MM.1S (cell line): ENCODE measurements at regions not wholly inside any gene's neighbourhood (a gene's known extent, or its start where the extent isn't known, plus 50 kb on each side); places are given as distances from the start of the nearest gene placed in this dataset.
"Not testable (repeated sequence)": the region's sequence is repeated elsewhere in the genome, so short reads cannot be mapped to it uniquely, and the experiment has no call there.

ENCODE experiments used
- DNase-seq: peaks from one replicate; pipeline ENCODE4 v3.0.0-alpha.2; 2015
- H2AFZ ChIP-seq: fragments of 300-600 bp; sonication (generic); 2 replicates; pipeline ENCODE4 v1.6.0; 2016; ENCODE audit warnings: antibody characterized with exemption, low read length
- H3F3A ChIP-seq: fragments of 300-600 bp; sonication (generic); 2 replicates; pipeline ENCODE4 v1.6.1; 2016; ENCODE audit warnings: mild to moderate bottlenecking, antibody characterized with exemption, low read length, moderate library complexity, mixed read lengths; ENCODE audit not compliant: insufficient read depth
- H3K27ac ChIP-seq: fragments of 300-600 bp; sonication (generic); 2 replicates; pipeline ENCODE4 v1.5.1; 2016; ENCODE audit warnings: mild to moderate bottlenecking, low read length
- H3K27me3 ChIP-seq: fragments of 300-600 bp; sonication (generic); replicated peaks from 2 replicates; pipeline ENCODE4 v1.6.0; 2016; ENCODE audit warnings: low read length; ENCODE audit not compliant: insufficient read depth
- H3K36me3 ChIP-seq: fragments of 300-600 bp; sonication (generic); replicated peaks from 2 replicates; pipeline ENCODE4 v1.6.1; 2016; ENCODE audit warnings: mild to moderate bottlenecking, low read length, mixed read lengths; ENCODE audit not compliant: insufficient read depth
- H3K4me1 ChIP-seq: fragments of 300-600 bp; sonication (generic); 2 replicates; pipeline ENCODE4 v1.6.1; 2016; ENCODE audit warnings: low read length, mixed read lengths
- H3K4me2 ChIP-seq: fragments of 300-600 bp; sonication (generic); 2 replicates; pipeline ENCODE4 v1.6.0; 2016; ENCODE audit warnings: low read depth, low read length
- H3K4me3 ChIP-seq: fragments of 300-600 bp; sonication (generic); 2 replicates; pipeline ENCODE4 v1.5.1; 2016; ENCODE audit warnings: low read length, mixed read lengths
- H3K79me2 ChIP-seq: fragments of 300-600 bp; sonication (generic); 2 replicates; pipeline ENCODE4 v1.6.1; 2016; ENCODE audit warnings: mixed run types, low read length, mixed read lengths
- H3K9ac ChIP-seq: fragments of 300-600 bp; sonication (generic); 2 replicates; pipeline ENCODE4 v1.6.1; 2016; ENCODE audit warnings: low read length, mixed read lengths
- H3K9me2 ChIP-seq: fragments of 300-600 bp; sonication (generic); replicated peaks from 2 replicates; pipeline ENCODE4 v1.6.1; 2016; ENCODE audit warnings: mild to moderate bottlenecking, low read length, mixed read lengths; ENCODE audit not compliant: insufficient read depth
- H3K9me3 ChIP-seq: fragments of 300-600 bp; sonication (generic); replicated peaks from 2 replicates; pipeline ENCODE4 v1.6.1; 2016; ENCODE audit warnings: mild to moderate bottlenecking, low read length, mixed read lengths; ENCODE audit not compliant: insufficient read depth
- H4K20me1 ChIP-seq: fragments of 300-600 bp; sonication (generic); 2 replicates; pipeline ENCODE4 v1.6.1; 2016; ENCODE audit warnings: mild to moderate bottlenecking, low read length, moderate library complexity, mixed read lengths; ENCODE audit not compliant: insufficient read depth
- CTCF ChIP-seq: fragments of 300-600 bp; sonication (generic); IDR thresholded peaks from 2 replicates; pipeline ENCODE4 v1.5.1; 2016; ENCODE audit warnings: antibody characterized with exemption, low read length, mixed read lengths
- EZH2 ChIP-seq: fragments of 300-600 bp; sonication (generic); optimal IDR thresholded peaks from 2 replicates; pipeline ENCODE3; 2017; ENCODE audit warnings: low read depth, mild to moderate bottlenecking, antibody characterized with exemption, low read length, mixed read lengths
- EZH2phosphoT487 ChIP-seq: fragments of 300-600 bp; sonication (generic); IDR thresholded peaks from 2 replicates; pipeline ENCODE4 v1.6.1; 2018; ENCODE audit warnings: antibody characterized with exemption, low read length

GRCh38 chr17:43312011-43312410 lies 78.2 kb upstream of the RNU2-1 start:
- TF ChIP-seq EZH2phosphoT487: no peak
- TF ChIP-seq CTCF: no peak
- no peak for TF ChIP-seq EZH2
- Histone ChIP-seq H3K4me2 (no peak overlapping the region), H3K27ac (no peak overlapping the region)

GRCh38 chr17:43309505-43310332 lies 75.9 kb upstream of the RNU2-1 start:
- H3K4me1 ChIP-seq: no peaks in the 10 kb centered on the region
- H3K4me3 ChIP-seq: no peak overlapping the region
- TF ChIP-seq CTCF (no peak), EZH2phosphoT487 (no peak), EZH2 (no peak)
- H2AFZ ChIP-seq: no peak overlapping the region
- no peaks in the 10 kb centered on the region for H3K9me3 ChIP-seq
- no peak for DNase-seq
- no peaks in the 10 kb centered on the region for H3K36me3 ChIP-seq
- H3K27ac ChIP-seq: no peak overlapping the region
- no peak overlapping the region for H3K9ac ChIP-seq
- H3K4me2 ChIP-seq: no peak overlapping the region
- H4K20me1 ChIP-seq: no peaks in the 10 kb centered on the region
- no peaks in the 10 kb centered on the region for H3K9me2 ChIP-seq
- 0 out of 2 replicates have a peak, but pooled peaks cover under 1% of the 10 kb centered on the region for H3F3A ChIP-seq
- H3K79me2 ChIP-seq: no peaks in the 10 kb centered on the region
- H3K27me3 ChIP-seq: peaks cover 22% of the 10 kb centered on the region

More at GRCh38 chr17:43312011-43312410, 78.2 kb upstream of the RNU2-1 start:
- no peak overlapping the region for H2AFZ ChIP-seq
- H3K4me3 ChIP-seq: no peak overlapping the region
- no peaks in the 10 kb centered on the region for H3K9me3 ChIP-seq
- H3K27me3 ChIP-seq: peaks cover 22% of the 10 kb centered on the region
- no peaks in the 10 kb centered on the region for H3K9me2 ChIP-seq
- no peak for DNase-seq
- H3K4me1 ChIP-seq: no peaks in the 10 kb centered on the region
- no peak overlapping the region for H3K9ac ChIP-seq
- no peaks in the 10 kb centered on the region for H3K36me3 ChIP-seq
- H3F3A ChIP-seq: 0 out of 2 replicates have a peak, but pooled peaks cover 2% of the 10 kb centered on the region
- H4K20me1 ChIP-seq: no peaks in the 10 kb centered on the region
- no peaks in the 10 kb centered on the region for H3K79me2 ChIP-seq

- H4K20me1 ChIP-seq: no peaks in the 10 kb centered on the region
- H3K79me2 ChIP-seq: no peaks in the 10 kb centered on the region
- H2AFZ ChIP-seq: no peak overlapping the region
- no peak overlapping the region for H3K27ac ChIP-seq
- DNase-seq: no peak
- peaks cover 22% of the 10 kb centered on the region for H3K27me3 ChIP-seq
- H3K4me3 ChIP-seq: no peak overlapping the region
- H3K4me1 ChIP-seq: no peaks in the 10 kb centered on the region
- no peaks in the 10 kb centered on the region for H3K36me3 ChIP-seq
- H3K9me3 ChIP-seq: no peaks in the 10 kb centered on the region
- no peak overlapping the region for H3K4me2 ChIP-seq
- H3K9me2 ChIP-seq: no peaks in the 10 kb centered on the region
- TF ChIP-seq CTCF (no peak), EZH2phosphoT487 (no peak), EZH2 (no peak)
- no peak overlapping the region for H3K9ac ChIP-seq
- H3F3A ChIP-seq: no peaks in the 10 kb centered on the region
These were observed 75.2 kb upstream of the RNU2-1 start for GRCh38 chr17:43308999-43309398.

GRCh38 chr17:43304792-43305191 lies 71.0 kb upstream of the RNU2-1 start:
- not testable (repeated sequence) for H3K9me2 ChIP-seq, H3K27ac ChIP-seq, DNase-seq, H4K20me1 ChIP-seq, H3K4me1 ChIP-seq, H3K79me2 ChIP-seq, H3K9ac ChIP-seq, H3K9me3 ChIP-seq, H3K27me3 ChIP-seq, H2AFZ ChIP-seq, H3K4me2 ChIP-seq, H3K36me3 ChIP-seq, H3F3A ChIP-seq, H3K4me3 ChIP-seq

- not testable (repeated sequence) for H2AFZ ChIP-seq, H3K9me3 ChIP-seq, H3K4me1 ChIP-seq, H3K9me2 ChIP-seq, H3K27me3 ChIP-seq, H3K36me3 ChIP-seq, H4K20me1 ChIP-seq, H3F3A ChIP-seq, H3K4me2 ChIP-seq, DNase-seq, H3K4me3 ChIP-seq, H3K27ac ChIP-seq, H3K79me2 ChIP-seq, H3K9ac ChIP-seq
These were observed 69.3 kb upstream of the RNU2-1 start for GRCh38 chr17:43303049-43303448.
